BJ (cell line): ENCODE measurements at regions not wholly inside any gene's neighbourhood (a gene's known extent, or its start where the extent isn't known, plus 50 kb on each side); places are given as distances from the start of the nearest gene placed in this dataset.
A peak's percentile ranks its signal among the peaks of the same experiment; 100 is the strongest.

Experiments used
- CTCF ChIA-PET: fragments of 350-600 bp; formaldehyde crosslinking; extraction: SDS; loops from one replicate; lab custom pipeline; 2021; ENCODE audit warnings: antibody characterized with exemption, inconsistent platforms; lab: Yijun Ruan, JAX
- POLR2A ChIA-PET: fragments of 300-600 bp; sonication (Branson Sonifier 250); formaldehyde crosslinking; extraction: SDS; loops from one replicate; lab custom pipeline; 2021; ENCODE audit warnings: antibody characterized with exemption; lab: Charles Lee
- DNase-seq: peaks from one replicate; pipeline ENCODE4 v3.0.0-alpha.2; 2011; ENCODE audit warnings: low read depth
- H3K27me3 ChIP-seq: 2 replicates; pipeline ENCODE4 v1.6.0; 2011; ENCODE audit warnings: low read length; ENCODE audit not compliant: control insufficient read depth, insufficient read depth
- H3K36me3 ChIP-seq: 2 replicates; pipeline ENCODE4 v1.5.1; 2011; ENCODE audit warnings: low read length; ENCODE audit not compliant: control insufficient read depth, insufficient read depth
- H3K4me3 ChIP-seq: 2 replicates; pipeline ENCODE4 v1.5.1; 2011; ENCODE audit warnings: low read depth, mild to moderate bottlenecking, control low read depth, low read length
- TF ChIP-seq, protein P1 (sequence below): IDR thresholded peaks from 2 replicates; pipeline ENCODE4 v1.5.1; 2011; ENCODE audit warnings: low read depth, mild to moderate bottlenecking, control low read depth, inconsistent platforms, low read length, moderate library complexity; ENCODE audit not compliant: insufficient read depth

DNA sequence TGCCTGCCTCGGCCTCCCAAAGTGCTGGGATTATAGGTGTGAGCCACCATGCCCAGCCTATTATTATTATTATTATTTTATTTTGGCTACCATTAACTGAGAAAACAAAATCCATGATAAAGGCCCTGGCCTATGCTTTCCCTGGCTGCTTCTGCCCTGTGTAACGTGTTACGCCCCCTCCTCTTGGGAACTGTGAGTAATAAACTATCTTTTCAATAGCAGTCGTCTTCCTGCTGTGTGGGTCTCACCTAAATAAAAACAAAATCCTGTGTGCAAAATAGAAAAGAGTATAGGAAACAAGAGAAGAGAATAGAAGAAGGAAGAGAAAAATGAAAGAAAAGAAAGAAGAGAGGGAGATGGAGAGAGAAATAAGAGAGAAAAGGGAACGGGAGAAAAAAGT lies 237.0 kb downstream of the MIAT start:
- H3K36me3 ChIP-seq: no peaks in the 10 kb centered on the region
- H3K4me3 ChIP-seq: no peak overlapping the region
- no peak for DNase-seq
- ChIA-PET POLR2A (no interaction called here), CTCF (interaction anchor here (1.7 kb wide), 1 partner anchor 215 kb away, joined by 4 read pairs; no protein-coding TSS in a partner anchor)
- H3K27me3 ChIP-seq: no peaks in the 10 kb centered on the region
- TF ChIP-seq, protein P1, sequence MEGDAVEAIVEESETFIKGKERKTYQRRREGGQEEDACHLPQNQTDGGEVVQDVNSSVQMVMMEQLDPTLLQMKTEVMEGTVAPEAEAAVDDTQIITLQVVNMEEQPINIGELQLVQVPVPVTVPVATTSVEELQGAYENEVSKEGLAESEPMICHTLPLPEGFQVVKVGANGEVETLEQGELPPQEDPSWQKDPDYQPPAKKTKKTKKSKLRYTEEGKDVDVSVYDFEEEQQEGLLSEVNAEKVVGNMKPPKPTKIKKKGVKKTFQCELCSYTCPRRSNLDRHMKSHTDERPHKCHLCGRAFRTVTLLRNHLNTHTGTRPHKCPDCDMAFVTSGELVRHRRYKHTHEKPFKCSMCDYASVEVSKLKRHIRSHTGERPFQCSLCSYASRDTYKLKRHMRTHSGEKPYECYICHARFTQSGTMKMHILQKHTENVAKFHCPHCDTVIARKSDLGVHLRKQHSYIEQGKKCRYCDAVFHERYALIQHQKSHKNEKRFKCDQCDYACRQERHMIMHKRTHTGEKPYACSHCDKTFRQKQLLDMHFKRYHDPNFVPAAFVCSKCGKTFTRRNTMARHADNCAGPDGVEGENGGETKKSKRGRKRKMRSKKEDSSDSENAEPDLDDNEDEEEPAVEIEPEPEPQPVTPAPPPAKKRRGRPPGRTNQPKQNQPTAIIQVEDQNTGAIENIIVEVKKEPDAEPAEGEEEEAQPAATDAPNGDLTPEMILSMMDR: no peak

GRCh38 chr22:26894766-26895485 lies 237.5 kb downstream of the MIAT start:
- ChIA-PET POLR2A (no interaction called here), CTCF (interaction anchor here (1.0 to 1.7 kb wide), 2 partner anchors 138 to 216 kb away, joined by 4 read pairs; no protein-coding TSS in a partner anchor)
- peak; percentile 89 for DNase-seq
- H3K4me3 ChIP-seq: no peak overlapping the region
- H3K27me3 ChIP-seq: no peaks in the 10 kb centered on the region
- no peaks in the 10 kb centered on the region for H3K36me3 ChIP-seq
- TF ChIP-seq, protein P1: no peak

DNA sequence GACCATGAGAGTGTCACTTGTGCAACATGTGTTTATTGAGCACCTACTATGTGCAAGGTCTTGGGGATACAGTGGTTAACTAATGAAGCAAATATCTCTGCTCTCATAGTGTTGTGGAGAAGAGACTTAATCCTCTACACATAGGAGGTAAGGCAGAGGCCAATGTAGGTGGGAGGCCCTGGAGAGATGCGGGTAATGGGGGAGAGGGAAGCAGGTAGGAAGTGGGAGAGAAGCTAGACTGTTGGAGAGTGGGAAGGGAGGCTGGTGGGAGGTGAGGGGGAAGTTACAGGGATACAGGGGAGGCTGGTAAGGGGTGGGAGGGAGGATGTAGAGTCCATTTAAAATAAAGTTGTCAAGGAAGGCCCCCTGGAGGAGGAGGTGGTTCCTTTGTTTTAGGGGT lies 240.0 kb downstream of the MIAT start:
- Histone ChIP-seq H3K27me3 (no peaks in the 10 kb centered on the region), H3K36me3 (no peaks in the 10 kb centered on the region), H3K4me3 (no peak overlapping the region)
- ChIA-PET POLR2A (no interaction called here), CTCF (no interaction called here)
- TF ChIP-seq, protein P1: no peak
- no peak for DNase-seq

DNA sequence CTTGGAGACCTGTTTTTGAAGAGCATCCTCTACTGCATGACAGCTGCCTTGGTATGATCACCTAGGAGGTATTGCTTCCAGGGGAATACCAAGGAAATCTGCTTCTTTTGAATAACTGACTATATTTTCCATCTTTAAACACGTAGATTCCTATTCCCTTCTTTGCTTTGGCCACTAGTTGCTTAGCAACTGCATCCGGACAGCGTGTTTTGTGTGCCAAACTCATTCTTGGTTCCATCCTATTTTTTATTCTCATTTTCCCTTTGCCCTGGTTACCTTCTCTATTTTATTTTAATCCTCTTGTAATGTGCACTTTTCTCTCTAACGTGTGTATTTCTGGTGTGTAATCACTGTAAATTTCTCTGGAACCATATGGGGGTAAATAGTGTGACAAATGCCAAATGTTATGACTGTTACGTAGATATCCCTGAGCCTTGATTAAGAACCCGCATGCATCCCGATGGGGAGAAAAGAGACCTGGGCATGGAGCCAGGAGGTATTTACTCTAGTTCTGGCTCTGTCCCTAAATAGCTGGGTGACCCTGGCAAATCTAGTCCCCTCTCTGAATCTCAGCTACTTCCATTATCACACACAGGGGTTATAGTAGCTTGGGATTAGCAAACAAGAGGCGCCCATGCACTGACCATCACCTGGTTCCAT lies 241.7 kb downstream of the MIAT start:
- POLR2A ChIA-PET: no interaction called here
- CTCF ChIA-PET: no interaction called here
- no peak for DNase-seq
- Histone ChIP-seq H3K27me3 (peaks cover 2% of the 10 kb centered on the region; the same call in 1 of the 2 replicates), H3K36me3 (no peaks in the 10 kb centered on the region), H3K4me3 (no peak overlapping the region)
- TF ChIP-seq, protein P1: no peak

DNA sequence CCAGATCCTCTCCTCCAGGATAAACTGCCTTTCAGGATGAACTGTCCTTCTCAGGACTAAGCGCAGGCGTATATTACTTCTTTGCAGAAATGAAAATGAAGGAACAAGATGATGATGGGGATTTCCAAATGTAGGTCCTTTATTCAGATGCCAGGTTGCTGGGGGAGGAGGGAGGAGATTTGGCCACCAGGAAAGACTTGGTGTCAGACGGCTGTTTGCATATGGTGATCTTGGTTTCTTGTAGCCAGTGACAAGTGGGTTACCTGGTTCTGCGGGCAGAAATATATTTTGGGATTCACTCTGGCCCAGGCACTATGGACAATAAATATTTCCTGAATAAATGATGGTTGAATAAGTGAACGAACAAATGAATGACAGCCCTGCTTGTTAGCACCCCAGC lies 243.4 kb downstream of the MIAT start:
- no peaks in the 10 kb centered on the region for H3K36me3 ChIP-seq
- H3K4me3 ChIP-seq: no peak overlapping the region
- TF ChIP-seq, protein P1: no peak
- DNase-seq: no peak
- ChIA-PET CTCF (no interaction called here), POLR2A (no interaction called here)
- H3K27me3 ChIP-seq: peaks cover 6% of the 10 kb centered on the region
